Pancreas (tissue), 10 donors: ENCODE measurements at regions not wholly inside any gene's neighbourhood (a gene's known extent, or its start where the extent isn't known, plus 50 kb on each side); places are given as distances from the start of the nearest gene placed in this dataset.

Experiments used
- ATAC-seq, 4 donors: fragments of 200-7000 bp; cut with Tn5 transposase; one replicate each; pipeline versions ENCODE4 v1.8.0 to v1.9.1; 2020; ENCODE audit warnings: mild to moderate bottlenecking in 4 of 4, moderate library complexity in 4 of 4
- DNase-seq, 6 donors: peaks; one replicate each; pipeline ENCODE4 v3.0.0-alpha.2; 2020
- FAIRE-seq: peaks from 2 replicates; lab custom pipeline; 2012; peaks lifted over from hg19 to GRCh38; lab: Jason Lieb, UNC
- H3K27ac ChIP-seq, 4 donors: fragments of 200-600 bp; sonication (generic); 1 replicate in 3 of 4; 2 replicates in 1 of 4; pipeline versions ENCODE4 v1.5.0 to v1.8.0; 2020
- H3K27me3 ChIP-seq, 4 donors: fragments of 200-600 bp; one replicate each; pipeline ENCODE4 v1.8.0; 2021
- H3K36me3 ChIP-seq, 3 donors: fragments of 200-600 bp; sonication (generic) in 1 of 3; one replicate each; pipeline versions ENCODE4 v1.5.0 to v1.8.0; 2020 to 2021
- H3K4me1 ChIP-seq, 3 donors: fragments of 200-600 bp; one replicate each; pipeline ENCODE4 v1.8.0; 2021
- H3K4me3 ChIP-seq, 4 donors: fragments of 200-600 bp; sonication (generic) in 2 of 4; one replicate each; pipeline versions ENCODE4 v1.5.0 to v1.8.0; 2020 to 2021
- H3K9me3 ChIP-seq, 4 donors: fragments of 200-600 bp; one replicate each; pipeline ENCODE4 v1.8.0; 2021
- WGBS, 2 donors: extraction: QIAGEN DNeasy Blood & Tissue Kit; methylation state at CpG; one replicate each; pipeline ENCODE4 v1.1.7; 2013; 5-methylcytosine and 5-hydroxymethylcytosine counted together
- intact Hi-C, 3 donors: fragments of 100-400 bp; cut with DNase I; formaldehyde crosslinking; loops; one replicate each; pipeline versions ENCODE4 v1.11.1 to v1.14.2; 2022
- TF ChIP-seq, protein P1 (sequence below), 4 donors: fragments of 200-600 bp; sonication (generic) in 3 of 4; IDR thresholded peaks; one replicate each; pipeline versions ENCODE4 v1.5.0 to v1.8.0; 2021; ENCODE audit warnings: antibody characterized with exemption in 4 of 4
- donor health status: healthy with polysubstance abuse.
- donor health status: DM: no; HTN: no; CAD: no; lungs with moderate emphysema.
- donor health status: DM: no; HTN: no; CAD: no.
- donor health status: control.
- donor health status: control.
- donor health status: Bipolar disorder and iron deficiency.
- donor health status: DM: yes; HTN: yes; CAD: no.
- donor health status: DM: no; HTN: no; CAD: no.
- donor health status: DM: no; HTN: no; CAD: no.
- donor health status: DM: yes; HTN: yes; CAD: no.

DNA sequence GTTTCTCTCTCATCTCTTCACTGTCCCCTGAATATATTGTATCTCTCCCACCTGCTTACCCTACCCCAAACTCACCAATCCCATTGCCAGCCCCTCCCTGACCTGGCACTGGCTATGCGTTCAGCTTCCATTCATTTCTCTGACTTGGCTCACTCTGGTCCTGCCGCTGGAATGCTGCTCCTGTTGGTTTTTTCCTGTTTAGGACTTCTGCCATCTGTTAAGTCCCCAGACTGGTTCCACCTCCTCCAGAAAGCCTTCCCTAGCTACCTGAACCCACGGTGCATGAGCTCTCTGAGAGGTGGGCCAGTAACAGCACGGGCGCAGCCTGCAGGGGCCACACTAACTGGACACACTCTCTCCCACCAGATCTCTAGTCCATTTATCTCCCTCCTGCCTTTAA lies 80.2 kb downstream of the HIF1AN start:
- no peak for FAIRE-seq
- Histone ChIP-seq H3K9me3 (no peaks in the 10 kb centered on the region), H3K27me3 (no peaks in the 10 kb centered on the region), H3K27ac (no peak overlapping the region), H3K4me3 (no peak overlapping the region), H3K4me1 (no peaks in the 10 kb centered on the region), H3K36me3 (no peaks in the 10 kb centered on the region)
- no peak for DNase-seq
- no peak for ATAC-seq
- TF ChIP-seq, protein P1, sequence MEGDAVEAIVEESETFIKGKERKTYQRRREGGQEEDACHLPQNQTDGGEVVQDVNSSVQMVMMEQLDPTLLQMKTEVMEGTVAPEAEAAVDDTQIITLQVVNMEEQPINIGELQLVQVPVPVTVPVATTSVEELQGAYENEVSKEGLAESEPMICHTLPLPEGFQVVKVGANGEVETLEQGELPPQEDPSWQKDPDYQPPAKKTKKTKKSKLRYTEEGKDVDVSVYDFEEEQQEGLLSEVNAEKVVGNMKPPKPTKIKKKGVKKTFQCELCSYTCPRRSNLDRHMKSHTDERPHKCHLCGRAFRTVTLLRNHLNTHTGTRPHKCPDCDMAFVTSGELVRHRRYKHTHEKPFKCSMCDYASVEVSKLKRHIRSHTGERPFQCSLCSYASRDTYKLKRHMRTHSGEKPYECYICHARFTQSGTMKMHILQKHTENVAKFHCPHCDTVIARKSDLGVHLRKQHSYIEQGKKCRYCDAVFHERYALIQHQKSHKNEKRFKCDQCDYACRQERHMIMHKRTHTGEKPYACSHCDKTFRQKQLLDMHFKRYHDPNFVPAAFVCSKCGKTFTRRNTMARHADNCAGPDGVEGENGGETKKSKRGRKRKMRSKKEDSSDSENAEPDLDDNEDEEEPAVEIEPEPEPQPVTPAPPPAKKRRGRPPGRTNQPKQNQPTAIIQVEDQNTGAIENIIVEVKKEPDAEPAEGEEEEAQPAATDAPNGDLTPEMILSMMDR (IDR thresholded peaks at IDR 0.05) = no peak
- intact Hi-C loops = no loop called here
- WGBS, 2 donors = 34 to 40% methylated on average over 5 of the region's 5 CpGs

DNA sequence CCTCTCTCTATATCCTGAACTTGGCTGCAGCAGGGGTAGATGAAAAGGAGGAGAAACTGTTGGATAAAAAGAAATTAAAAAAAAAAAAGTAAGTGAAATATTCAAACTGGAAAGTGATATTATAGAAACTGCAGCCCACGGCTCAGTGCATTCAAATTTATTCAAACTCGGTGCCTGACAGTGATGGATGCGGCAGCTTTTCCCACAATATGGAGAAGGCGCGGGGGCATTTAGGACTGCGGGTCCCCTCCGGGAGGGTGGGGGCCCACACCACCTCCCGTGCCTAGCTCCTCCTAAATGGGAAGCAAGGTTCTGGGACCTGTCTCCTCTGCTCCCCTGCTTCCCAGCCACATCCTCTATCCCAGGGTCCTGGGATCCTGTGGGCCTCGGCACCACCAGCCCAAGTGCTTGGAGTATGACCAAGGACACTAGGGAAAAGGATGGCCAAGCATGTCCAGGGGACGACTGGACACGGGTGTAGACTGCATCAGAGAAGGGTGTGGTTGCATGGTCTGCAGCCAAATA lies 82.4 kb downstream of the HIF1AN start:
- Histone ChIP-seq H3K27me3 (peaks cover 0 to 6% (median 0%) of the 10 kb centered on the region in 4 donors), H3K9me3 (no peaks in the 10 kb centered on the region), H3K4me1 (no peaks in the 10 kb centered on the region), H3K4me3 (no peak overlapping the region), H3K27ac (no peak overlapping the region), H3K36me3 (no peaks in the 10 kb centered on the region)
- DNase-seq = no peak
- intact Hi-C loops = no loop called here
- FAIRE-seq = no peak
- ATAC-seq = no peak
- TF ChIP-seq, protein P1 (IDR thresholded peaks at IDR 0.05) = no peak
- WGBS, 2 donors = 61 to 69% methylated on average over 11 of the region's 11 CpGs

GRCh38 chr10:100618632-100619255 lies 83.0 kb downstream of the HIF1AN start:
- Histone ChIP-seq H3K9me3 (no peaks in the 10 kb centered on the region), H3K27me3 (peaks cover 0 to 6% (median 0%) of the 10 kb centered on the region in 4 donors), H3K27ac (no peak overlapping the region), H3K4me1 (no peaks in the 10 kb centered on the region), H3K4me3 (no peak overlapping the region), H3K36me3 (no peaks in the 10 kb centered on the region)
- FAIRE-seq (no peak), ATAC-seq (no peak), DNase-seq (no peak)
- intact Hi-C loops = no loop called here
- TF ChIP-seq, protein P1 (IDR thresholded peaks at IDR 0.05) = no peak
- 59 to 76% methylated on average over 5 of the region's 5 CpGs for WGBS, 2 donors

GRCh38 chr10:100620087-100620835 lies 84.5 kb downstream of the HIF1AN start:
- peaks cover 0 to 6% (median 0%) of the 10 kb centered on the region in 4 donors for H3K27me3 ChIP-seq
- no peak for FAIRE-seq
- 65 to 68% methylated on average over 6 of the region's 6 CpGs for WGBS, 2 donors

More at GRCh38 chr10:100620087-100620835, 84.5 kb downstream of the HIF1AN start:
- no peaks in the 10 kb centered on the region for H3K9me3 ChIP-seq
- no peaks in the 10 kb centered on the region for H3K36me3 ChIP-seq
- no peaks in the 10 kb centered on the region for H3K4me1 ChIP-seq
- intact Hi-C loops = no loop called here
- ATAC-seq (no peak), DNase-seq (no peak)
- TF ChIP-seq, protein P1 (IDR thresholded peaks at IDR 0.05) = no peak
- H3K4me3 ChIP-seq = no peak overlapping the region
- no peak overlapping the region for H3K27ac ChIP-seq
